ENCODE measurements at regions not wholly inside any gene's neighbourhood (a gene's known extent, or its start where the extent isn't known, plus 50 kb on each side); places are given as distances from the start of the nearest gene placed in this dataset.
"Not testable (repeated sequence)": the region's sequence is repeated elsewhere in the genome, so short reads cannot be mapped to it uniquely, and the experiment has no call there.

DNA sequence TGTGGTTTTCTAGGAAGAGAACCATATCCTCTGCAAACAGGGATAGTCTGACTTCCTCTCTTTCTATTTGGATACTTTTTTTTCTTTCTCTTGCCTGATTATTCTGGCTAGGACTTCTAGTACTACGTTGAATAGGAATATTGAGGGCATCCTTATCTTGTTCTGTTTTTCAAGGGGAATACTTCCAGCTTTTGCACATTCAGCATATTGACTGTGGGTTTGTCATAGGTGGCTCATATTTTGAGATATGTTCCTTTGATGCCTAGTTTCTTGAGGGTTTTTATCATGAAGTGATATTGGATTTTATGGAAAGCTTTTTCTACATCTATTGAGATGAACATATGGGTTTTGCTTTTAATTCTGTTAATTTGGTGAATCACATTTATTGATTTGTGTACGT is 269.8 kb downstream of the MAP2K6 start:
- no peak for FAIRE-seq

DNA sequence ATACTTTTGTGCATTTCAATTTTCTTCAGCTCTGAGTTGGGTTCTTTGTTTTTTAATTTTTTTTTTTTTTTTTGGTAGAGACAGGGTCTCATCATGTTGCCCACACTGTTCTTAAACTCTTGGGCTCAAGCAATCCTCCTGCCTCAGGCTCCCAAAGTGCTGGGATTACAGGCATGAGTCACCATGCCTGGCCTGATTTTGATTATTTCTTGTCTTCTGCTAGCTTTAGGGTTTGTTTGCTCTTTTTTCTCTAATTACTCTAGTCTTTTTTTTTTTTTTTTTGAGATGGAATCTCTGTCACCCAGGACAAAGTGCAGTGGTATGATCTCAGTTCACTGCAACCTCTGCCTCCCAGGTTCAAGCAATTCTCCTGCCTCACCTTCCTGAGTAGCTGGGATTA is 270.7 kb downstream of the MAP2K6 start:
- H3K4me1 ChIP-seq (replicated peaks in 1 of 2; ENCODE audit: control insufficient read depth in 2 of 2, insufficient read depth in 2 of 2, low read length in 2 of 2); POLR2A ChIA-PET; BruUV-seq (replicated peaks); H3K4me2 ChIP-seq (ENCODE audit: insufficient read depth, low read length); H3K4me3 ChIP-seq; CTCF ChIA-PET (ENCODE audit: low intra/inter-chr PET ratio); H3K27me3 ChIP-seq (ENCODE audit: control insufficient read depth in 2 of 2, insufficient read depth in 2 of 2, low read length in 2 of 2); intact Hi-C loops (cut with micrococcal nuclease); ATAC-seq; DNase-seq (ENCODE audit: extremely low read depth in 1 of 4, low spot score in 3 of 4); H3K36me3 ChIP-seq (ENCODE audit: control insufficient read depth, insufficient read depth, low read length); FAIRE-seq; H3K9me1 ChIP-seq (ENCODE audit: control insufficient read depth, insufficient read depth, low read length); H3K27ac ChIP-seq (ENCODE audit: extremely low read depth, low read depth, low read length); H3K79me2 ChIP-seq (ENCODE audit: control insufficient read depth, insufficient read depth, low read length); in situ Hi-C loops (cut with MboI); H2AFZ ChIP-seq (ENCODE audit: low read depth, low read length); H3K9me3 ChIP-seq (replicated peaks; ENCODE audit: control insufficient read depth, insufficient read depth, low read depth, low read length); H3K9ac ChIP-seq (ENCODE audit: insufficient read depth in 1 of 2, low read depth in 2 of 2, low read length in 2 of 2); H4K20me1 ChIP-seq (replicated peaks; ENCODE audit: control insufficient read depth, insufficient read depth, low read length): not testable (repeated sequence)

More for the DNA sequence above, 269.8 kb downstream of the MAP2K6 start:
- no TSS peak for BruUV-seq (replicated peaks)
- H2AFZ ChIP-seq (ENCODE audit: low read depth, low read length) = no peak overlapping the region
- no peak overlapping the region for H3K4me3 ChIP-seq
- CTCF ChIA-PET (ENCODE audit: low intra/inter-chr PET ratio) = no interaction called here
- no peaks in the 10 kb centered on the region for H3K36me3 ChIP-seq (ENCODE audit: control insufficient read depth, insufficient read depth, low read length)
- H3K27me3 ChIP-seq (ENCODE audit: control insufficient read depth in 2 of 2, insufficient read depth in 2 of 2, low read length in 2 of 2) = no peaks in the 10 kb centered on the region
- POLR2A ChIA-PET = no interaction called here
- WGBS (ENCODE audit: insufficient coverage, low coverage, missing lambda C conversion rate) = 0% methylated on average over 2 of the region's 2 CpGs
- no peaks in the 10 kb centered on the region for H3K9me1 ChIP-seq (ENCODE audit: control insufficient read depth, insufficient read depth, low read length)
- no peaks in the 10 kb centered on the region for H3K79me2 ChIP-seq (ENCODE audit: control insufficient read depth, insufficient read depth, low read length)
- no peak for ATAC-seq
- TF ChIP-seq EHMT2 (IDR thresholded peaks at IDR 0.05) (no peak), ZNF316 (IDR thresholded peaks at IDR 0.05) (peak; percentile 16; the same call in 1 of the 2 replicates)
- no peak for DNase-seq (ENCODE audit: extremely low read depth in 1 of 4, low spot score in 3 of 4)
- H3K4me1 ChIP-seq (replicated peaks in 1 of 2; ENCODE audit: control insufficient read depth in 2 of 2, insufficient read depth in 2 of 2, low read length in 2 of 2) = no peaks in the 10 kb centered on the region
- no peaks in the 10 kb centered on the region for H3K9me3 ChIP-seq (replicated peaks; ENCODE audit: control insufficient read depth, insufficient read depth, low read depth, low read length)
- intact Hi-C loops (cut with micrococcal nuclease) (no loop called here), in situ Hi-C loops (cut with MboI) (no loop called here)
- H3K9ac ChIP-seq (ENCODE audit: insufficient read depth in 1 of 2, low read depth in 2 of 2, low read length in 2 of 2) = no peak overlapping the region
- no peak overlapping the region for H3K4me2 ChIP-seq (ENCODE audit: insufficient read depth, low read length)
- no peak overlapping the region for H3K27ac ChIP-seq (ENCODE audit: extremely low read depth, low read depth, low read length)
- no peaks in the 10 kb centered on the region for H4K20me1 ChIP-seq (replicated peaks; ENCODE audit: control insufficient read depth, insufficient read depth, low read length)

Data from K562 (cell line).